H1 (cell line): ENCODE measurements at regions not wholly inside any gene's neighbourhood (a gene's known extent, or its start where the extent isn't known, plus 50 kb on each side); places are given as distances from the start of the nearest gene placed in this dataset.

Experiments used
- EZH2 ChIP-seq: fragments of 200-600 bp; sonication (generic); IDR thresholded peaks from 2 replicates; pipeline ENCODE4 v1.7.1; 2012; ENCODE audit warnings: low read depth, mild to moderate bottlenecking, moderate library complexity, low read length, inconsistent platforms; ENCODE audit not compliant: severe bottlenecking
- GTF2F1 ChIP-seq: IDR thresholded peaks from 2 replicates; pipeline ENCODE4 v1.6.1; 2012; ENCODE audit warnings: low read depth, low read length, improper control_type of control experiment, borderline replicate concordance
- ZNF274 ChIP-seq: IDR thresholded peaks from 2 replicates; pipeline ENCODE4 v1.7.0; 2012; ENCODE audit warnings: low read length, borderline replicate concordance; ENCODE audit errors: extremely low read depth

DNA sequence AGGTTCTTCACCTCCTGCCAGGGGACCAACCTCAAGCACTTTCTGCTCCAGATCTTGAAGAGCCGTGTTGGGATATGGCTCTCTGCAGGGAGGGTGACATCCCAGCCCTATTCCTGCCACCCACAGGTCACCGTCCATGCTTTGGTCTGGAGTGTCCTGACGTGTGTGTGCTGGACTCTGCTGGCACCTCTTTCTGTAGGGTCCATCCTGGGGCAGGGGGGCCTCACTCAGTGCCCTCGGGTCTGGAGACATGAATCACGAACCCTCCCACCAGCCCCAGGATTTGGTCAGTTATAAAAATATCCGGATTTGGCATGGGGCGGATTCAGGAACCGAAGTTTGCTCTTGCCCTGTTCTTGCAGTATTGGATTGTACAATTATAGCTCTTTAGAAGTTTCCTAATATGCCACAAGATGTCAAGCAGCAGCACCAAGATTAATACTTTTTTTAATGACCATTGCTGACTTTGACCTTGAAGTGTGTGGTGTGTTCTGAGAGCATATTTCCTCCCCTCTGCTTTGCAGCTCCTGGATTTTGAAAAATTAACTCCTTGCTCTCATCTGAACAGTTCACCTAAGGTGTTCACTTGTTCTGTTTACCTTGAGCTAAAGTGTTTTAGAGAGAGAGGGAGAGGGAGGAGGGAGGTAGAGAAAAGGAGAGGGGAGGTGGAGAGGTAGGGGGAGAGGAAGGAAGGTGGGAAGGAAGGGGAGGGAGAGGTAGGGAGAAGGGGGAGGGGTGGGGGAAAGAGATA, 95.4 kb upstream of the SHH start (continued):
- no peak for TF ChIP-seq GTF2F1
- TF ChIP-seq EZH2 = no peak
- no peak for TF ChIP-seq ZNF274
